ENCODE measurements at regions not wholly inside any gene's neighbourhood (a gene's known extent, or its start where the extent isn't known, plus 50 kb on each side); places are given as distances from the start of the nearest gene placed in this dataset.

DNA sequence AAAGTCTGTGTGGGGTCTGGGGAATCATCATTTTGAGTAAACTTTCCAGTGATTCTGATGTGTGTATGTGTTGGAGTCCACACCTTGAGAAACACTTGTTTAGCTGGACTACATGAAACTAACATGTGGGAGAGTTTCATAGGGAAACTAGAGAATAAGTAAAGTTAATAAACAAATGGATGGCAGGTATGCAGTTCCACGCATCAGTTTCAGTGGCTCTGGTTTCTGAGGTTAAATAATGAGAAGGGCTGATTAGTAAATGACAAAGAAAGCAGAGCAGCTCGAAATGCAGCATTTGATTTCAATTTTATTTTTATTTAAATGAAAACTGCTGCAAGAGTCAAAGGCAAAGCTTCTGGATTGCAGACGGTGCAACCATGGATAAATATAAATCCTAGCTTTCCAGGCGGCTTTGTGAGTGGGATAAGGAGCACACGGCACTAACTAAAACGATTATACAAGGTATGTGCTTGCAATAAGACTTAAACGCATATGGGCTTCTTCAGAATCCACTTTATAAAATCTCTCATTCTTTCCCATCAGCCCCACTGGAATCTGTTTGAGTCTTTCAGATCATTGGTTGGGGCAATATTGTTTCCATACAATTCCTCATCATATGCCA lies 310.7 kb downstream of the PLPP3 start:
- no peak for TF ChIP-seq ZNF274 (IDR thresholded peaks at IDR 0.05; ENCODE audit: low read depth, low read length)
- no peak for TF ChIP-seq YY1 (IDR thresholded peaks at IDR 0.05; ENCODE audit: insufficient read depth, insufficient read length)

All from NT2/D1 (cell line).